Breast epithelium (tissue), 4 donors: ENCODE measurements at regions not wholly inside any gene's neighbourhood (a gene's known extent, or its start where the extent isn't known, plus 50 kb on each side); places are given as distances from the start of the nearest gene placed in this dataset.

Experiments used
- DNase-seq, 2 donors: peaks; one replicate each; pipeline ENCODE4 v3.0.0-alpha.2; 2019; ENCODE audit warnings: low spot score in 2 of 2
- H3K27ac ChIP-seq, 2 donors: fragments of 200-600 bp; sonication (generic) in 1 of 2; one replicate each; pipeline ENCODE4 v1.5.1; 2016 to 2019; ENCODE audit warnings: mild to moderate bottlenecking in 1 of 2
- H3K27me3 ChIP-seq, 2 donors: fragments of 200-600 bp; sonication (generic) in 1 of 2; one replicate each; pipeline versions ENCODE4 v1.5.1 to v1.6.0; 2017 to 2019; ENCODE audit warnings: control low read depth in 1 of 2, mild to moderate bottlenecking in 1 of 2
- H3K36me3 ChIP-seq: fragments of 200-600 bp; one replicate; pipeline ENCODE4 v1.5.1; 2019
- H3K4me1 ChIP-seq, 2 donors: fragments of 200-600 bp; sonication (generic); one replicate each; pipeline ENCODE4 v1.5.1; 2016 to 2019; ENCODE audit warnings: control low read depth in 1 of 2
- H3K4me3 ChIP-seq, 3 donors: fragments of 200-600 bp; sonication (generic); 1 replicate in 2 of 3; 2 replicates in 1 of 3; pipeline ENCODE4 v1.5.1; 2016 to 2019; ENCODE audit warnings: mild to moderate bottlenecking in 3 of 3, moderate library complexity in 2 of 3
- H3K9me3 ChIP-seq, 2 donors: fragments of 200-600 bp; sonication (generic) in 1 of 2; one replicate each; pipeline ENCODE4 v1.5.1; 2016 to 2019; ENCODE audit warnings: control low read depth in 1 of 2
- CTCF ChIP-seq, 3 donors: fragments of 450-650 bp; IDR thresholded peaks; one replicate each; pipeline ENCODE4 v1.5.1; 2016 to 2017; ENCODE audit warnings: antibody characterized with exemption in 3 of 3, mild to moderate bottlenecking in 3 of 3, moderate library complexity in 3 of 3
- POLR2A ChIP-seq: fragments of 450-650 bp; IDR thresholded peaks from one replicate; pipeline ENCODE4 v1.6.1; 2016; ENCODE audit warnings: antibody characterized with exemption, mild to moderate bottlenecking, moderate library complexity
- POLR2AphosphoS5 ChIP-seq, 3 donors: sonication (generic); formaldehyde crosslinking; IDR thresholded peaks; one replicate each; pipeline ENCODE4 v1.6.1; 2017; ENCODE audit warnings: antibody characterized with exemption in 3 of 3
- intact Hi-C: fragments of 100-400 bp; cut with DNase I; formaldehyde crosslinking; loops from one replicate; pipeline ENCODE4 v1.15.1; 2023; ENCODE audit warnings: low total_unique reads

GRCh38 chr18:11437046-11437445 is 172.3 kb upstream of the SLC35G4 start:
- H3K4me1 ChIP-seq, result no peaks in the 10 kb centered on the region
- no peak for TF ChIP-seq POLR2A
- no peak for TF ChIP-seq CTCF (IDR thresholded peaks at IDR 0.05)
- TF ChIP-seq POLR2AphosphoS5 (IDR thresholded peaks at IDR 0.05), result no peak
- H3K36me3 ChIP-seq, result no peaks in the 10 kb centered on the region
- H3K9me3 ChIP-seq, result peaks cover 0 to 7% of the 10 kb centered on the region in 2 donors
- no peaks in the 10 kb centered on the region for H3K27me3 ChIP-seq
- DNase-seq, result no peak
- intact Hi-C loops, result loop anchor here (10.0 kb wide), 1 partner anchor 1818 kb away; no protein-coding TSS in a partner anchor
- H3K27ac ChIP-seq, result no peak overlapping the region
- H3K4me3 ChIP-seq, result no peak overlapping the region

- no peaks in the 10 kb centered on the region for H3K4me1 ChIP-seq
- no peak overlapping the region for H3K4me3 ChIP-seq
- H3K36me3 ChIP-seq, result no peaks in the 10 kb centered on the region
- no peak overlapping the region for H3K27ac ChIP-seq
- peaks cover 0 to 7% of the 10 kb centered on the region in 2 donors for H3K9me3 ChIP-seq
- intact Hi-C loops, result loop anchor here (10.0 kb wide), 1 partner anchor 1822 kb away; no protein-coding TSS in a partner anchor
- no peaks in the 10 kb centered on the region for H3K27me3 ChIP-seq
- no peak for DNase-seq
- no peak for TF ChIP-seq POLR2AphosphoS5 (IDR thresholded peaks at IDR 0.05)
- no peak for TF ChIP-seq POLR2A
- no peak for TF ChIP-seq CTCF (IDR thresholded peaks at IDR 0.05)
These were observed 177.0 kb upstream of the SLC35G4 start for GRCh38 chr18:11432360-11432811.

- intact Hi-C loops, result loop anchor here (10.0 kb wide), 1 partner anchor 1825 kb away; no protein-coding TSS in a partner anchor
- H3K36me3 ChIP-seq, result no peaks in the 10 kb centered on the region
- no peaks in the 10 kb centered on the region for H3K9me3 ChIP-seq
- H3K4me1 ChIP-seq, result no peaks in the 10 kb centered on the region
- no peak overlapping the region for H3K4me3 ChIP-seq
- H3K27me3 ChIP-seq, result no peaks in the 10 kb centered on the region
- H3K27ac ChIP-seq, result no peak overlapping the region
- no peak for DNase-seq
- TF ChIP-seq CTCF (IDR thresholded peaks at IDR 0.05) (no peak), POLR2AphosphoS5 (IDR thresholded peaks at IDR 0.05) (no peak), POLR2A (no peak)
These were observed 179.5 kb upstream of the SLC35G4 start for GRCh38 chr18:11429876-11430275.

GRCh38 chr18:11425211-11425610 is 184.2 kb upstream of the SLC35G4 start:
- no peak for TF ChIP-seq POLR2A
- TF ChIP-seq CTCF (IDR thresholded peaks at IDR 0.05), result no peak
- no peak for TF ChIP-seq POLR2AphosphoS5 (IDR thresholded peaks at IDR 0.05)
- intact Hi-C loops, result no loop called here
- no peaks in the 10 kb centered on the region for H3K27me3 ChIP-seq

GRCh38 chr18:11419338-11419737 is 190.1 kb upstream of the SLC35G4 start:
- TF ChIP-seq POLR2AphosphoS5 (IDR thresholded peaks at IDR 0.05) (no peak), POLR2A (no peak), CTCF (IDR thresholded peaks at IDR 0.05) (no peak)
- Histone ChIP-seq H3K4me3 (no peak overlapping the region), H3K27ac (no peak overlapping the region), H3K36me3 (no peaks in the 10 kb centered on the region), H3K27me3 (no peaks in the 10 kb centered on the region), H3K9me3 (no peaks in the 10 kb centered on the region), H3K4me1 (no peaks in the 10 kb centered on the region)
- no peak for DNase-seq
- intact Hi-C loops, result no loop called here

More at GRCh38 chr18:11425211-11425610, 184.2 kb upstream of the SLC35G4 start:
- Histone ChIP-seq H3K4me1 (no peaks in the 10 kb centered on the region), H3K9me3 (no peaks in the 10 kb centered on the region), H3K36me3 (no peaks in the 10 kb centered on the region), H3K27ac (no peak overlapping the region), H3K4me3 (no peak overlapping the region)
- no peak for DNase-seq
